Eye (tissue), 1 donor: ENCODE measurements at regions not wholly inside any gene's neighbourhood (a gene's known extent, or its start where the extent isn't known, plus 50 kb on each side); places are given as distances from the start of the nearest gene placed in this dataset.
A peak's percentile ranks its signal among the peaks of the same experiment; 100 is the strongest.

ENCODE experiments used
- DNase-seq: peaks from one replicate; pipeline ENCODE4 v3.0.0-alpha.2; 2015

DNA sequence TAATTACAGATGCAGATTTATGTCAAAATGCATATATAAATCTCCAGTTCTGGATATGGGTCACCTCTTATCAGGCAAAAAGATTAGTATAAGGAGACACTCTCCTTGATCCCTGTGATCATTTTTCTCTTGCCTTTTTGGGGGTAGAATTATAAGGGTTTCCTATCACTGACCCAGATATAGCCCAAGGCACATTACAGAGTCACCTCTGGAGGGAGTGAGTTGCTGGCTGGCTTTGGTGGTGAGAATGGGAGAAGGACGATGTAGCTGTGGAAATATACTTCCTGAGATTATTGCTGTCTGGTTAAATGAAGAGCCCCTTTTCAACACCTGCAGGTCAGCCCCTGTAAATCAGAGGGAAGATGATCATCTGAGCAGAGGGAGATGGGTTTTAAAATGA is 418.7 kb downstream of the MTX2 start:
- no peak for DNase-seq

DNA sequence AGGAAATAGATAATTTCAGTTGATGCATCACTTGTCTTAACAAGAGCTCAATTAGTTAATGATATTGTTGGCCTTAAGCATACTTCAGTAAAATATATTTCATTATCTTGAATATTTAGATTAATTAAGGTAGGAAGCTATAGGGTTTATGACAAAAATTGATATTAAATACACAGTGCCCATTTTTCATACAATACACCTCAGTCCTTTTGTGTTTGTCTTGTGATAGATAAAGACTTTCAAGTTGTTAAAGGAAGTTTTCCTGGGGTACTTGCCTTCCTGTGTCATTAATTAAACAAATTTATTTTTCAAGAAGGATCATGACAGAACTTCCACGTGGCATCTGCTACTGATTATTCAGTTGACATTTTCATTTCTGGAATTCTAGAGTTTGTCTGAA is 420.5 kb downstream of the MTX2 start:
- DNase-seq = no peak

DNA sequence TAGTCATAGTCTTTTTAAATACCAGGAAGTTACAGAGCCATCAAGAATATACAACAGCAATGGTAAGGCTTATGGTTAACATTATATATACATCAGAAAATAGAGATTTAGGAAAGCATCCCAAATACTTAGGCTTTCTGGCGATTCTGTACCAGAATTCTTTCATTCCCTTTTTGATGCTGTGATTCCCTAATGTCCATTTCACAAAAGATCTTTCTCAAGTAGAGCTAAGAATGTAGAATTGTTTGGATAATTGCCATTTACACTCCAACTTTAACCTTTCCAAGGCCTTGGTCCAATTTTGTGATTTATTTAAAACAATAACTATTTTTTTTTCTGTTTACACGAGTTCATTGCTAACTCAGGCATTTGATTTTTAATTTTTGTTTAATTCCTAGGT is 422.2 kb downstream of the MTX2 start:
- no peak for DNase-seq

DNA sequence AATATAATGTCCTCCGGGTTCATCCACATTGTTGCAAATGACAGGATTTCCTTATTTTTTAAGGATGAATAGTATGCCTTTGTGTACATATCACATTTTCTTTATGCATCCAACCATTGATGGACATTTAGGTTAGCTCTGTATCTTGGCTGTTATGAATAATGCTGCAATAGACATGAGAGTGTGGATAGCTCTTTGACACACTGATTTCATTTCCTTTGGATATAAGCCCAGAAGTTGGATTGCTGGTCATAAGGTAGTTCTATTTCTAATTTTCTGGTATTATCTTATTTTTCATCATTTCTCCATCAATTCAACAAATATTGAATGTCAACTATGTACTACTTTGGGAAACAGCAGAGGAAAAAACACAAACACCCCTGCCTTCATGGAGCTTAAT is 423.3 kb downstream of the MTX2 start:
- no peak for DNase-seq

DNA sequence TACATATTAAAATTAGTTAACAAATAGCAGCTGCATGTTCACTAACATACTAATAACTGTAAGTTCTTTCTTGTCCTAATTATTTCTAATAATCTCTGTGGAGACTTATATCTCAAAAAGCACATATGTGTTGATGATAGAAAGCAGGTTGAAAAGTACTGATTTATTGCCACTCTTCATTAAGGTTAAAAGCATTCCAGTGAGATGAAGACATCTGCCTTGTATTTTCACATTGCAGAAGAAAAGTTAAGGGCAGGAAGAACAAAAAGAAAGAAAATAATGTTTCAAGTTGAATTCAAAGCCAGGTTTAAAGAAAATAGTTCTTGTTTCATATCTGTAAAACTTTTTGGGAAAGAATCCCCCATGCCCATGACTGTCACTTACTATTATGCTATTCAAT is 429.9 kb downstream of the MTX2 start:
- DNase-seq = no peak

DNA sequence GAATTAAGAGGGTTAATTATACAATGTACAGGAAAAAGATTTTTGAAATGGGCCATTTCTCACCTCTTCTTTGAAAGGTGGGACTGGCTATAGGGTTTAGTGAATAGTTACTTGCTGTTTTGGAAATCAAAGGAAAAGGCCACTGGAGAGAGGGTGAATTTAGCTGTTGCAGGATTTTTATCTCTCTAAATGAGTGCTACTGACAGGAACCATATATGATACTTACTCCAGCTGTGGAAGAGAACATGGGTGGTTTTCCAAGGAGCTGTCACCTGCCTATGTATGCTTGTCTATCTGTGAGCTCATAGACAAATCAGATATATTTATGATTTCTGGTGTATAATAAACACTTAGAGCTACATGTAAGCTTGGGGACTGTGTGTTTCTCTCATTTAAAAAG is 430.4 kb downstream of the MTX2 start:
- DNase-seq = no peak

DNA sequence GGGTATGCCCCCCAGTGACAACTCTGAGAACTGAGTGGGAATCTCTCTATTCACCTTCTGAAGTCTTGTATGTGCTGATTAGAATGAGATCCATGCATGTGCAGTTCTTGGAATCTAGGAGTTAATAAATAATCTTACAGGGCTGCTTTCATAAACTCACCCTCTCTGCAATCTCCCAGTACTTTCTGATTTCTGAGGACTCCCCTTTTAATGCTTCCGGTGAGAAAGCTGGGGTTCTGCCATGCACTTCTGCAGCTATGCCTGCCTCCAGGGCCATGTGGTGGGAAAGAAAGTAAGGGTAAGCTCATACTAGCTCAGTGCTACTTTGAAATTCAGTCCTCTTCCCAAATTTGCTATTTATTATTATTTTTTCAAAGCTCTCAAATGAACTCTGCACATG is 432.9 kb downstream of the MTX2 start:
- DNase-seq = no peak

DNA sequence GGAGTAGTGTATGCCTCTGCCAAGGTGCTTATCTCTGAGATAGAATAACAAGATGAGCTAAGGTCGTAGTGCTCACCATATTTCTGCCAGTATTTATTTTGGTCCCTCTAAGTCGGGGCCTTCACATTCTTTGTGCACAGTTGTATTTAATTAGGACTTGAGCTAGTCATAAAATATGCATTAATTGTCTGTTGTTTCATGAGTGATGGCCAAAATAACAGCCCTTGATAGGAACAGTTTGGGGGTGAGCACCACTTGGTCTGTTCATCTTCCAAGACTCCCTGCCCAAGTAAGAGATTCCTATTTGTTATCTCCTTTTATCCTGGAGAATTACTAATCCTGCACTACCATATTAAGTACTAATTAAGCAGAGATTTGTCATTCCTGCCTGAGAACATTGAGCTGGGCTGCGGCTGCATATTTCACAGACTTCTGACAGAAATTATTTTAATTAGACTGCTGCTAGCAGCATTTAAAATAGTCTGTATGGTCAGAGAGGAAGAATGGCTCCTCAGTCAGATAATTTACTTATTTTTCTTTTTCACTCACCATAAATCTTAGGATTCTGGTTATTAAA is 435.1 kb downstream of the MTX2 start:
- peak; percentile 45 for DNase-seq

DNA sequence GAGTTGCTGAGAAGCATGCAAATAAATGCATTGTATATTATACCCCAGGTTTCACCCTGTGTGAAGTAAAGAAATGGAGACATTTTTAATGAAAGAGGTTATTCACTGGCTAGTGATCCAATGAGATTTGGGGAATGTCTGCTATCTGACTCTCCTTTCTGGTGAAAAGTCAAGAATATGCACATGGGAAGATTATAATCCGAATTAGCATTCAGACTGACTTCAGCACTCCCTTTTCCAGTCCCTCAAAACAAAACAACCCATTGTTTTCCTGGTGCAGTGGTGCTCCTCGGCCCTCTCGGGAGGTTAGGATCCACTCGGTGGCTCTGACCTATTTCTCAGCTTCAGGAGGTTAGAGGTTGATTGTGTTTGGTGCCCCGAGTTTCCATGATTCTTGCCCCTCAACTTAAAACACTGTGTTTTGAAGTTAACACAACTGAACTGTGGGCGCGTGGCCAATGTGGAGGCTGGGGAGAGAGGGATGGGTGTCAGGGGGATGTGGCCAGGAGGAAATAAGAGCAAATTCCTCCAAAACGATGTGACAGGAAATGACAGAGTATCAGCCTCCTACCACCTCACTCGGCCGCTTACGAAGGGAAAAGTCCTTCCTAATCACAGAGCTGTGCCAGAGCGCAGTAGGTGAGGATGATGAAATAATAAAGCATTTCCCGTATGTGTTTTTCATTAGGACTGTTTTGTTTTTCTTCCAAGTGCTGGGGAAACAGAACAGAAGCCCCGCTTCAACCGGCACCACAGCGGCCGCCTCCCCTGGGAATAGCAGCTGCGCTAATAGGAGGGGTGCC is 440.1 kb downstream of the MTX2 start:
- no peak for DNase-seq

DNA sequence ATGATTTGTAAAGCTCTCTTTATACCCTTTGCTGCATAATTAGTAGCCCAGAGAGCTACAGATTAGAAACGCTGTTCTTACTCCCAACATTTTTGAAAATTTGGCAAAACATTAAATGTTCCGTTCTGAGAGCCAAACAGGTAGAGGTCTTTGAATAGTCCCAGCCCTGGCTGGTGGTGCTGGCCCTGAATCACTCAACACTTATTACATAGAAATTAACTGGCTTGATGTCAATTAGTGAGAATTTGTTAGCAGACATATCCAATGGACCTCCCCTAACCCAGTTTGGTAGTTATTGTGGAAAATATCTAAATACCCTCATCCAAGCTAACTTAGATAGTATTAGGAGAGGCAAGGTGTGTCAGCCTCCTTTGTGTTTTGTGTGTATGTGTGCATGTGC is 440.7 kb downstream of the MTX2 start:
- DNase-seq = no peak

DNA sequence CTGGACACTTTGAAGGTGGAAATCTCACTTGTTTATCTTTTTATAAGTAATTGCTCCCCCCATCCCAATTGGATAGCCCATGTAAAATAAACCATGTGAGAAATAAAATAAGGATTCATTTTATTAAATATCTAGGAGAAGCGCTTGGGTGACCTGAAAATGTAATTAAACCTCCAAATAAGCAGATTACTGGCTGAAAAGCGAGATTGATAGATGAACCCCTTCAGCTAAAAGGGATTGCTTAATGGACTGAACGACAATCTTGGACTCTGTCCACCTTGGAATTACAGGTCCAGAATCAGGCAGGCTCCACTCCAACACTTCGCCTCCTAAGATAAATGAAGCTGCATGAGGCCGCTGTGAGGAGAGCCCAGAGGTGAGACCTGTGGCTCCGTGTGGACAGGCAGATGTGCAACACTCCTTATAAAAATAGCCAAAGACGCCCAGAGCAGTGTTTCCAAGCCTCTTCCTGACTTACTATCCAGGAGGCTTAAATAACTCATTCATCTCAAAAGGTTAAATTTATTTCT is 441.5 kb downstream of the MTX2 start:
- DNase-seq = no peak

DNA sequence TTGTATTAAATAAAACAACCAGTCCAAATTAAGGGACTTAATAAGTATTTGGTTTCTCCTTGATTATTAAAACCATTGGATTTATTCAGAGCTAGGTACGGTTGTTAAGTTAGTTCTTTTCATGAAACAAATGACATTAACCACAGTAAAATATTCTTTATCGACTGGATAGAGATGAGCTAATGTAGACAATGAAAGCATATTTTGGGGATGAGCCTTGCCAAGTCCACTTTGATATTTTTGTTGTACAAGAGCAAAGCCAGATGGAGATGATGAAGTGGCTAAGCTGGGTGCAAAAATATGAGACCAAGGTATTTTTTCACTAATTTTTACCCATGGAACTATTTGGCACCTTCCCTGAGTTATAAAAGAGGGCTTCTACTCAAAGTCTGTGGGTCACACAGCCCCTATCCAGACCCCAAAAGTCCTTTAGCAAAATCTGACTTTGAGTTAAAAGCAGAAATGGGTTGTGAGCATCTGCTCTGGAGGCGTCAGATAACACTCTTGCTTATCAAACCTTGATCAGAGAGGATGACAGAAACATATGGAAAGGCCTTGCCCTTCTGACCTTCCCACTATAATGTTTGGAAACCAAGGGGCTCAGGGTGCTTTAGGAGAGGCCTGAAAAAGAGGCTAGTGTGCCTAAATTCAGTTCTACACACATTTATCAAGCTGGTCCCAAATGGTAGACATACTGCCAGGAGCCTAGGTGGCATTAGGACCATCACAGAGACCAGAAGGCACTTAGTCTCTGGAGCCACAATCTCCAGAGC is 456.8 kb downstream of the MTX2 start:
- no peak for DNase-seq

DNA sequence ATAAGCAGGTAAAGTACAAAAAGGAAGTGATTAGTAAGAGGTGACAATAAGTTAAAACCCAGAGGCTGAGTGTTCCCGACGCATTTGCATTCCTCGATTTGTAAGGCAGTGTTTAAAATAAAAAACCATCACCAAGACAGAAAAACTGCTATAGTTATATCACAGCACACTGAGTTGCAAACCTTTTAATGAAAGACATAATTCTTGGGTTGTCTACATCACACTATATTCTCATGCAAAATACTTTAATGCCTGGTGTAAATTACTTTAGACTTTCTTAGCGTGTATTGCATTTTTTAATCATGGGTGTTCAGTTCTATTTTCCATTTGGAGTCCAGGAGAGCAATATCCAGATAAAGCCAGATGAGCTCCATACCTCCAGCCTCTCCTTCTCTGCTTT is 458.5 kb downstream of the MTX2 start:
- no peak for DNase-seq

DNA sequence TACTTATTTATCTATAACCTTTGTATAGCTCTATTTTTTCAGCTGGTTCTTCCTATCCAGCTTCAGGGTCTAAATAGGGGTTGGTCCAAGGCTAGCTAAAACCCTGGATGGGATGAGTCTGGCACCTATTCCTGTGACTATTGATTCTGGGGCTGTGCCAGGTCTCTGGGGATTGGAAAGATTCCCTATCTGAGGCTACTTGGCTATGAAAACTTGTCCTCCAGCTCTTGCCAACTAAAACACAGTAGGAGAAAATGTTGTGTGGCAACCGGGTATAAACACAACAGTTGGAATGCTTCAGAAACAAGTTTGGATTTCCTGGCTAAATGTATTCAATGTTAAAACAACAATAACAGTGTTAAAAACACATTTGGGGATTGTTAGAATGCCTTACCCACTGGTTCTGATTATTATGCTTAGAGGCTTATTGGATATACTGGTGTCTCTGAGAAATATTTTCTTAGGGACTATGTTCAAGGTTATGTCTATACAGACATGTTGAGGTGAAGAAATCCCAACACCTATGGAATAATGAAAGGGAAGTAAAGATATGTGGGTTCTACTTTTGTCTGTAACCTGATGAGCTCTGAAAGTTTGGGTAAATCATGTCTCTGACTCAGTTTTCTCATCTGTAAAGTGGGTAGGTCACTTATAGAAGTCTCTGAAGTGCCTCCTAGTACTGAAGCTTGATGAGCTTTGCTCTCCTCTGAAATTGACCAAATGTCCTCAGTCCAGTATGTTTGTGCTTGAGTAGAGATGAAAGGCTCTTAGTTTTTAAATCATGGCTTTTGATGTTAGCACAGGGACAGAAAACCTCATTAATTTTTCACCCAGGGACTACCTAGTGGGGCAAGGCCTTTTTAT is 460.7 kb downstream of the MTX2 start:
- DNase-seq = peak; percentile 76

DNA sequence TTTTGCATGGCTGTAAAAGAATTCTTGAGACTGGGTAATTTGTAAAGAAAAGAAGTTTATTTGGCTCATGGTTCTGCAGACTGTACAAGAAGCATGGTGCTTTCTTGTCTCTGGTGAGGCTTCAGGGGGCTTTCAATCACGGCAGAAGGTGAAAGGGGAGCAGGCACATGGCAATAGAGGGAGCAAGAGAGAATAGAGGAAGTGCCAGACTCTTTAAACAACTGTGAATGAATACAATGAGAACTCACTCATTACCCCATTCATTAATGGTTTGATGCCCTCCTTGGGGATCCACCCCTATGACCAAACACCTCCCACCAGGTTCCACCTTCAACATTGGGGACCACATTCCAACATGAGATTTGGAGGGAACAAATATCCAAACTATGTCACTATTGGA is 463.5 kb downstream of the MTX2 start:
- no peak for DNase-seq

DNA sequence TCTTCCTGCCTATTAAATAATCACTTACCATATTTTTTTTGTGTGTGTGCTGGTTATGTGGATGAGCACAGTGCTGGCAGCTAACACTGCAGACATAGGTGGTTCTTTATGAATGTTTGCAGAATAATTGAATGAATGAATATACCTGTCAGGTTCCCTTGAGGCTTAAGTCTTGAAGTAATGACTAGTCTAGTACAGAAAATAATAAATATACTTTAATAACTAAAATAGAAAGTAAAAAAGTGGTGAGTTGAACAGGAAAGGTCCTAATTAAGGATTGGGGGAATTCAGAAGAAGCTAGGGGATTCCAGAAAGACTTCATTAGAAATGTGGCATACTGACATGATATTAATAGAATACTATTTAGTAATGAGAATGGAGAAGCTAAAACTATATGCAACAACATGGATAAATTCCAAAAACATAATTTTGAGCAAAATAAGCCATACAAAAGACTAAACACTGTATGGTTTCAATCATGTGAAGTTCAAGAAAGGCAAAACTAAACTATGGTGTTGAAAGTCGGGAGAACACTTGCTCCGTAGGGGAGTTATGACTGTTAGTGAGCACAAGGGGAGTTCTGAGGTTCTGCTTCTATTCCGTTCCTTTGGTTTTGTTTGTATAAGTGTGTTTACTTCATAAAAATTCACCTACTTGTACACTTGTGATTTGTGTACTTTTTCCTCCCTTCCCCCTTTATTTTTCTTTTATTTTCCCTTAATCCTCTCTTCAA is 464.6 kb downstream of the MTX2 start:
- DNase-seq = no peak

DNA sequence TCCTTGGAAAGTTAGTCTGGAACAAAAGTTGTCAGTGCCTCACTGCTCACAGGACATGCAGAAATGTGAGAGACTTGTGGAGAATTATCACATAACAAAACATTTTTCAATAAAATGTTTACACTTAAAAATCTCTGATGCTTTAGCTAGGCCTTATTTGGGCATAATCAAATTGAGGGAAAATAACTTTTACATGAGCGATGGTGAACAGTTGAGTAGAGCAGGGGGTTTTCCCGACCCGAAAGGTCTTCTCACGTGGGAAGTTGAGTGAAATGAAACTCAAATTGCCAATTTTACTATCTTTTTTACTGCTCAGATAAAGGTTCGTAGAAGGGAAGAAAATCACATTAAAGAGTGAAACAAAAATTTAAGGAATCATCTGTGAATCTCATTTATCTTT is 465.6 kb downstream of the MTX2 start:
- DNase-seq = no peak

DNA sequence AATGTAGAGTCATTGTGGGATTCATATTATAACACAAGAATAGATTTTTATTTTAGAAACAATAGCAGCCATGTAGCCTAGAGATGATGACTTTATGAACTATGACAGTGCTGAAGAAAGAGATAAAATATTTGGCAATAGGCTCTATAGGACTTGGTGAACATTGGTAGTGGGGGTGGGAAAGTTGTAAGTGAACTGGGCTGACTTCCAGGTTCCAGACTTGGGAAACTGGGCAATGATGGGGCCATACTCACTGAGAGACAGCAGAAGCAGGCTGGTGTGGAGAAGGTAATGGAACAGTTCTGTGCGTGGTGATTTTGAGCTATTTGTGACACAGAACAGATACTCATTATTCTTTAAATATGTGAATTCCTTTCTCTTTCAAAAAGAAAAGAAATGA is 470.3 kb upstream of the HNRNPA3 start:
- DNase-seq = no peak

DNA sequence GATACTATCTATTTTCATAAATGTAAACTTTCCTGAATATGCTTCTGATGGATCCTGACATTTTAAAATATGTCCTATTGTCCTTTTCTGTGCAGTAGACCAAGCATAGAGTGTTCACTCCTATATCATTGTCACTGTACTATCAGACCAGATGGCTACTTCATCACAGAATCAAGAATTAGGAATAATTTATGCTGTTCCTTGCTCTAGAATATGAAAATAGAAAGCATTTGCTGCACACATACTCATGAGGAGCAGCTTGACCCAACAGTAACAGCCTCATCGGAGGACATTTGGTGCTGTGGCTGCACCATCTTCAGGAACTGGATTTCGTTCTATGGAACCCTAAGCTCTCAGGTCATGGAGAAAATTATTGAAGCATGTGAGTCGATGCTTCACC is 468.9 kb upstream of the HNRNPA3 start:
- no peak for DNase-seq

DNA sequence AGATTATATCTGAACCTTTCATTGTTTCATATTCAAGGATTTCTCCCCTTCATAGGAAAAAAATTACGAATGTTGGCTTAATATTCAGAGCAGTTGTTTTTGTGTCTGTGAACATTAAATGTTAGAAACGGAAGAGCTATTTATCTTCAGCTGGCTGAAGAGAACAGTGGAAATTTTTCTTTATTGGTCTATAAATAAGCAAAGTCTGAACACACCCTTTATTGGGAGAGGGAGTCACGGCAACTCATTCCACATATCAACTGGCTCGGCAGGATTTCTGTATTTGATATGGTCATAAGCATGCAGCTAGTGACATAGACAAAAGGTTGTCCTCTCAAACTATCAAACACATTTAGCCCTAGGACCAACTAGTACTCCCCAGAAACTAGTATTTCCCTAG is 468.4 kb upstream of the HNRNPA3 start:
- no peak for DNase-seq

DNA sequence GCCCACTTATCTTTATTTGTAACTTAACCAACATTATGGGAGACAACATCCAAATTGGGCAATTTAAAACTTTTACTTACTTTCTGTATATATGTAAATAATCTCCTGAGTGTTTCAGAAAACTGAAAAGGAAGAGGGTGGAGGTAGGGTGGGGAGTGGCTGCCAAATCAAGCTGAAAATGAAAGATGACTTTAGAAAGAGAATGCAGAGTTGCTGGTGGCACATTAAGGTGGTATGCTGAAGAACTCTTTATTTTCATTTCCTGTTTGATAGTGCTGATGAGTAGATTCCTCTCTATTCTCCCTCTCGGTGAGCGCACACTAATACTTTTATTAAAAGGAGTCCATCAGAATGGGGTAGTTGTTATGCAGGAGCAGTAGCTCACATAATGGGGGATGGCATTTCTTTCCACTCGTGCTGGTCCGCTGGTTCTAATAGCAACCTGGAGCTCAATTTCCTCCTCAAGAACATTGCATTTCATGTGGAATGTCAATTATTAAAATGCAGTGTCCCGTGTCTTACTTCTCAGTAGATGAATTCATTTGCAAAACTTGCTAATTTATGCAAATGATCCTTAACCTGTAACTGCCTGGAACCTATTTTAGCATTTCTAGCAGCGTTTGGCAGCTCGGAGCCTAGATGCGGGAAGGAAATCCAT is 466.9 kb upstream of the HNRNPA3 start:
- no peak for DNase-seq

DNA sequence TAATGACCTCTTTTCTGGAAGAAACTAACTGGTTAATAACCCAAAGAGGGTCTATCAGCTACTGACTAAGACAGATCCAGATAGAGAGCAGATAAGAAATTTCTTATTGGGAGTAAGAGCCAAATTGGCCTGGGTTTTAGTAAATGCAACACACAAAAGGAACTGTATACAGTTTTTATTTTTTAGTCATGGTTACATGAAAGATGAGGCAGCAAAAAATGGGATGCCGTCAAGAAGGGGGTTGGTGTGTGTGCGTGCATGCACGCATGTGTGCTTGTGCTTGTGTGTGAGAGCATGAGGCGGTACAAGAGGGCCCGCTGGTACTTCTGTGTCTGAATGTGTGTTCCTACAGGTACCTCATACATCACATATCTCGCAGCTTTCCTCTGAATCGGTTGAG is 466.2 kb upstream of the HNRNPA3 start:
- DNase-seq = no peak
